ENCODE measurements at regions not wholly inside any gene's neighbourhood (a gene's known extent, or its start where the extent isn't known, plus 50 kb on each side); places are given as distances from the start of the nearest gene placed in this dataset.

DNA sequence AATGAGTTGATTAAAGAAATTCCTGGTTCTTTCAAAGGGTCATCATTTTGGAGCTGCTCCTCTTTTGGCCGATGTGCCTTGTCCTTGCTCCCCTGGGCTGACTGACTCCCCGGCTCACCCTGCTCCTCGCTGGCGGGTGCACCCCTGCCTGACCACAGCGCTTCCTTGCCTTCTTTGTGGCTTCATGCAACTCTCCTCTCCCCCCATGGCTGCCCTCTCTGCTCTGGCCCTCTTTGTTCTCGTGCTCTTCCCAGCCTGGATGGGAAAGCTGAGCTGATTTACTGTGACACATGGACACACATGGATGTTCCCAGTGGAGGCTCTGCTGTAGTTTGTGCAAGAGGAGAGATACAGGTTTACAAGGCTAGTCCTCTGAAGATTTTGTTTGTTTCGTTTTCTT, 234.6 kb downstream of the HAUS1 start:
- FAIRE-seq (no peak), DNase-seq (ENCODE audit: insufficient read length, low spot score) (no peak)
- TF ChIP-seq, protein P1, sequence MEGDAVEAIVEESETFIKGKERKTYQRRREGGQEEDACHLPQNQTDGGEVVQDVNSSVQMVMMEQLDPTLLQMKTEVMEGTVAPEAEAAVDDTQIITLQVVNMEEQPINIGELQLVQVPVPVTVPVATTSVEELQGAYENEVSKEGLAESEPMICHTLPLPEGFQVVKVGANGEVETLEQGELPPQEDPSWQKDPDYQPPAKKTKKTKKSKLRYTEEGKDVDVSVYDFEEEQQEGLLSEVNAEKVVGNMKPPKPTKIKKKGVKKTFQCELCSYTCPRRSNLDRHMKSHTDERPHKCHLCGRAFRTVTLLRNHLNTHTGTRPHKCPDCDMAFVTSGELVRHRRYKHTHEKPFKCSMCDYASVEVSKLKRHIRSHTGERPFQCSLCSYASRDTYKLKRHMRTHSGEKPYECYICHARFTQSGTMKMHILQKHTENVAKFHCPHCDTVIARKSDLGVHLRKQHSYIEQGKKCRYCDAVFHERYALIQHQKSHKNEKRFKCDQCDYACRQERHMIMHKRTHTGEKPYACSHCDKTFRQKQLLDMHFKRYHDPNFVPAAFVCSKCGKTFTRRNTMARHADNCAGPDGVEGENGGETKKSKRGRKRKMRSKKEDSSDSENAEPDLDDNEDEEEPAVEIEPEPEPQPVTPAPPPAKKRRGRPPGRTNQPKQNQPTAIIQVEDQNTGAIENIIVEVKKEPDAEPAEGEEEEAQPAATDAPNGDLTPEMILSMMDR (IDR thresholded peaks at IDR 0.05; ENCODE audit: insufficient read depth, missing control alignments), result no peak

DNA sequence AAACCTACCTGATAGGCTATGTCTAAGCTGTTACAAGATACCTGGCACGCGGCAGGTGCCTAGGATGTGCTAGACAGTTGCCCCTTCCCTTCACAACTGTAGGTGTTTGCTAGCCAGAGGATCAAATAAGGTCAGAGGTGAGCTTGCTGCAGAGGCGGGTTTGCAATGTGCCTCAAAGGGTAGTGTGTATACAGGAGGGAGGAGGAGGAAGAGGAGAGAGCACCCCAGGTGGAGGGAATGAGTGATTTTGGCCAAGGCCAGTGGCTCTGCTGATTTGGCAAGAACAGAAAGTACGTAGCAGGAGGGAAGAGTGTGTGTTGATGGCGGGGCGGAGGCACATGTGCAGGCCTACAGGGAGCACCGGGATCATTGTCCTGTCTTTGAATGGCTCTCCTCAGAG, 236.5 kb downstream of the HAUS1 start:
- FAIRE-seq (no peak), DNase-seq (ENCODE audit: insufficient read length, low spot score) (no peak)
- TF ChIP-seq, protein P1 (IDR thresholded peaks at IDR 0.05; ENCODE audit: insufficient read depth, missing control alignments), result no peak

DNA sequence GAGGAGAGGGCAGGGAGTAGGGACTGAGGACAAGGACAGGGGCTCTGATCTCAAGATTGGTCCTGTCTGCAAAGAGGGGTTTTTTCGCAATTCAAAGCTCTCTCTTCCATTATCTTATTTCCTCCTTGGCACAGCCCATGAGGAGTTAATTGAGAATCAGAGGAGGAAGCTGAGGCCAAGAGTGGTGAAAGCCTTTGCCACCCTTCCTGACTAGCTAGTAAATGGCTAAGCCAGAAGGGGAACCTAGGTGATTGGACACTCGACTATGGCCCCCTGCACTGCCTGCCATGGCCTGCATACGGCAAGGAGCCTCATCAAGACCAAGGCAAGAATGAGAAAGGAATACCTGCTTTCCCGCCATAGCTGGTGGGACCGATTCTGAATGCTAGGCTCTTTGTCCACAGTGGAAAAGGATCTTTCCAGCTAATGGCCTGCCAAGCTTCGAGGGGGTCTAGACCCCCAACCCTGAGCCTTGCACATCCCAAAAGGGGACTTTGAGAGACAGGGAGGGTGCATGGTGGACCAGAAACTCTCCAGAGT, 237.9 kb downstream of the HAUS1 start:
- DNase-seq (ENCODE audit: insufficient read length, low spot score) (no peak), FAIRE-seq (no peak)
- TF ChIP-seq, protein P1 (IDR thresholded peaks at IDR 0.05; ENCODE audit: insufficient read depth, missing control alignments), result no peak

DNA sequence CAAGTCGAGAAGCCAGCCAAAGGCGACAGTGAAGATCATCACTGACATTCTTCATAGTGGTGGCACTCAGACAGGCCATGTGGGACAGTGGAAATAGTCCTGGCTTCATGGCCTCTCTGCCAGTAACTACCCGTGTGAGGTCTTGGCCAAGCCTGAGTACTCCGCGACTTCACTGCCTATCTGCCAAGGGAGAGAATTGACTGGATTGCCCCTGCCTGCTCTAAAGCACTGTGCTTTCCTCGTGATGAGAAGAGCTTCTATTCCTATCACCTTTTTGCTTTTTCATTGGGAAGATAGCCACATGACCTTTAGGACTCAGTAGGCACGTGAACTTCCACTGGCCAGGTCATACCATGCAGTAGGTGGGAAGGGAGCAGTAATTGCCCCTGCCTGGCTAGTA, 239.3 kb downstream of the HAUS1 start:
- FAIRE-seq (no peak), DNase-seq (ENCODE audit: insufficient read length, low spot score) (no peak)
- TF ChIP-seq, protein P1 (IDR thresholded peaks at IDR 0.05; ENCODE audit: insufficient read depth, missing control alignments), result no peak

GRCh38 chr18:46343931-46344372, 239.8 kb downstream of the HAUS1 start:
- DNase-seq (ENCODE audit: insufficient read length, low spot score) (no peak), FAIRE-seq (no peak)

DNA sequence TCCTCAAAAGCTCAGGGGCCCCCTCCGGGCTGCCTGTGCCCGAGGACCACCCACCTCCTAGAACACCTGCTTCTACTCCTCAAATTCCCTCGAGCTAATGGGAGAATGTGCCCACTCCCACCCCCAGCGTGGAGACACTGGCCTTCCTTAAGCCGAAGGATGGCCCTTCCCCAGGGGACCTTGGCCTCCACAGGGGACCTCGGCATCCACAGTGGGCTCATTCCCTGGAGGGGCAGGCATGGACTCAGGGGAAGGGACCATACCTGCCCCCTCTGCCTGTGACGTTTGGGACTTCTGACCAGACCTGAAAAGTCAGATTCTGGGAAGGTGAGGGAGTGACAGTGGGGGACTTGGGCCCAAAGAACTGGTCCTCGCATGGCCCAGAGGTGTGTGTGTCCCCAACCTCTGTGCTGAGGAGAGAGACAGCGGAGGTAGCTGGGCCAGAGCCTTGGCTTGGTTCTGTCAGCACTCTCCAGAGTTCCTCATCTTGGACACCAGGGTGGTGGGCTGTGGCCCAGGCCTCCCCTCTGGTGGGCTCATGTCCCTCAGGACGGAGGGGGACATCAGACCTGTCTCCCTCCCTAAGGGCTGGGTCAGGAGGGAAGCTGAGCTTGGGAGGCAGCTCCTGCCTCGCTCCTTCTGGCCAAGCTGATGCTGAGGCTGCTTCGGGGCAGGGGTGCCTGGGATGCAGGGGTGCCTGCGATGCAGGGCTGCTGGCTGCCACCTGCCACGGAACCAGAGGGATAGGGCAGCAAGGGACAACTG, 240.4 kb downstream of the HAUS1 start:
- TF ChIP-seq, protein P1 (IDR thresholded peaks at IDR 0.05; ENCODE audit: insufficient read depth, missing control alignments), result no peak
- no peak for DNase-seq (ENCODE audit: insufficient read length, low spot score)
- no peak for FAIRE-seq

More at GRCh38 chr18:46343931-46344372, 239.8 kb downstream of the HAUS1 start:
- TF ChIP-seq, protein P1 (IDR thresholded peaks at IDR 0.05; ENCODE audit: insufficient read depth, missing control alignments), result no peak

GRCh38 chr18:46345181-46345465, 240.9 kb downstream of the HAUS1 start:
- no peak for DNase-seq (ENCODE audit: insufficient read length, low spot score)
- no peak for FAIRE-seq
- TF ChIP-seq, protein P1 (IDR thresholded peaks at IDR 0.05; ENCODE audit: insufficient read depth, missing control alignments), result no peak
